ENCODE measurements at regions not wholly inside any gene's neighbourhood (a gene's known extent, or its start where the extent isn't known, plus 50 kb on each side); places are given as distances from the start of the nearest gene placed in this dataset.

GRCh38 chr6:106766201-106766600 lies 136.8 kb downstream of the QRSL1 start:
- no peaks in the 10 kb centered on the region for H3K36me3 ChIP-seq (ENCODE audit: control insufficient read depth in 2 of 2, insufficient read depth in 2 of 2, low read length in 1 of 2)
- DNase-seq (ENCODE audit: low read depth, low spot score) (no peak), FAIRE-seq (no peak), ATAC-seq (no peak)
- intact Hi-C loops (cut with micrococcal nuclease; ENCODE audit: unreplicated experiment): no loop called here
- H3K4me3 ChIP-seq: no peak overlapping the region
- H3K27ac ChIP-seq (ENCODE audit: control insufficient read depth, insufficient read depth): no peak overlapping the region
- no peaks in the 10 kb centered on the region; the same call in 2 of the 3 replicates for H3K9me3 ChIP-seq (replicated peaks; ENCODE audit: control insufficient read depth, insufficient read depth, low read length)
- no peak overlapping the region for H3K9ac ChIP-seq (ENCODE audit: control insufficient read depth, insufficient read depth, low read length)
- ChIA-PET CTCF (no interaction called here), POLR2A (no interaction called here), RAD21 (ENCODE audit: unreplicated experiment) (no interaction called here), SMC1A (ENCODE audit: uncharacterized antibody, unreplicated experiment) (no interaction called here)
- TF ChIP-seq EGR1 (IDR thresholded peaks at IDR 0.05; ENCODE audit: borderline replicate concordance in 1 of 2, low read depth in 2 of 2, low read length in 2 of 2) (no peak), ASH2L (IDR thresholded peaks at IDR 0.05; ENCODE audit: borderline replicate concordance, low read depth) (no peak), SREBF2 (IDR thresholded peaks at IDR 0.05; ENCODE audit: low read length) (no peak), SMC3 (IDR thresholded peaks at IDR 0.05; ENCODE audit: borderline replicate concordance, low read length) (no peak), IRF4 (IDR thresholded peaks at IDR 0.05; ENCODE audit: low read depth, low read length) (no peak), HDAC6 (IDR thresholded peaks at IDR 0.05; ENCODE audit: unreplicated experiment) (no peak), ZNF592 (IDR thresholded peaks at IDR 0.05) (no peak), IKZF1 (conservative IDR thresholded peaks at IDR 0.05) (no peak), RCOR1 (conservative IDR thresholded peaks at IDR 0.05; ENCODE audit: low read depth, low read length) (no peak)
- H3K27me3 ChIP-seq (replicated peaks in 1 of 2; ENCODE audit: control insufficient read depth in 2 of 2, insufficient read depth in 2 of 2, low read length in 1 of 2): no peaks in the 10 kb centered on the region
- H3K4me2 ChIP-seq (ENCODE audit: control insufficient read depth, insufficient read depth): no peak overlapping the region
- no peaks in the 10 kb centered on the region for H3K4me1 ChIP-seq (ENCODE audit: control insufficient read depth, insufficient read depth, low read length)
- 25% methylated on average over 4 of the region's 4 CpGs for WGBS (ENCODE audit: insufficient coverage, insufficient replicate concordance, low lambda C conversion rate, missing lambda C conversion rate)
- BruUV-seq (replicated peaks): no TSS peak
- H2AFZ ChIP-seq (ENCODE audit: control insufficient read depth, low read depth, low read length): no peak overlapping the region
- H3K79me2 ChIP-seq (ENCODE audit: control insufficient read depth, insufficient read depth, low read length): no peaks in the 10 kb centered on the region
- in situ Hi-C loops (cut with MboI): no loop called here
- no peaks in the 10 kb centered on the region for H4K20me1 ChIP-seq (ENCODE audit: control insufficient read depth, insufficient read depth)
